Stomach smooth muscle (tissue), 2 donors: ENCODE measurements at regions not wholly inside any gene's neighbourhood (a gene's known extent, or its start where the extent isn't known, plus 50 kb on each side); places are given as distances from the start of the nearest gene placed in this dataset.
"Not testable (repeated sequence)": the region's sequence is repeated elsewhere in the genome, so short reads cannot be mapped to it uniquely, and the experiment has no call there.

ENCODE experiments used
- H3K27ac ChIP-seq: one replicate; pipeline ENCODE4 v1.7.0; 2013; ENCODE audit warnings: mild to moderate bottlenecking, low read length, inconsistent platforms
- H3K27me3 ChIP-seq, 2 donors: one replicate each; pipeline ENCODE4 v1.7.0; 2013; ENCODE audit warnings: low read length in 2 of 2; ENCODE audit not compliant: insufficient read depth in 2 of 2, control insufficient read depth in 1 of 2
- H3K36me3 ChIP-seq, 2 donors: one replicate each; pipeline ENCODE4 v1.7.0; 2013; ENCODE audit warnings: low read length in 2 of 2; ENCODE audit not compliant: control insufficient read depth in 2 of 2, insufficient read depth in 2 of 2
- H3K4me1 ChIP-seq: one replicate; pipeline ENCODE4 v1.7.0; 2013; ENCODE audit warnings: low read length; ENCODE audit not compliant: control insufficient read depth, insufficient read depth
- H3K4me3 ChIP-seq, 2 donors: one replicate each; pipeline ENCODE4 v1.7.0; 2013; ENCODE audit warnings: low read length in 2 of 2
- H3K9ac ChIP-seq, 2 donors: one replicate each; pipeline ENCODE4 v1.7.0; 2013; ENCODE audit warnings: low read length in 2 of 2, mild to moderate bottlenecking in 1 of 2
- H3K9me3 ChIP-seq, 2 donors: one replicate each; pipeline ENCODE4 v1.7.0; 2013; ENCODE audit warnings: low read length in 2 of 2; ENCODE audit not compliant: control insufficient read depth in 2 of 2
- donor health status: healthy.
- donor health status: Pancreatic carcinoma.

- peaks cover 5% of the 10 kb centered on the region for H3K4me1 ChIP-seq
- no peaks in the 10 kb centered on the region for H3K36me3 ChIP-seq
- H3K27me3 ChIP-seq = no peaks in the 10 kb centered on the region
- H3K27ac ChIP-seq = no peak overlapping the region
- H3K4me3 ChIP-seq = no peak overlapping the region
- no peak overlapping the region for H3K9ac ChIP-seq
- H3K9me3 ChIP-seq = no peaks in the 10 kb centered on the region
Observed at GRCh38 chr14:51342226-51342625, 102.2 kb downstream of the TMX1 start.

- Histone ChIP-seq H3K9me3 (no peaks in the 10 kb centered on the region), H3K27me3 (no peaks in the 10 kb centered on the region), H3K36me3 (no peaks in the 10 kb centered on the region), H3K27ac (no peak overlapping the region), H3K4me1 (peaks cover 5% of the 10 kb centered on the region), H3K4me3 (no peak overlapping the region), H3K9ac (no peak overlapping the region)
Observed at GRCh38 chr14:51351997-51352396, 112.0 kb downstream of the TMX1 start.

- no peaks in the 10 kb centered on the region for H3K9me3 ChIP-seq
- H3K4me3 ChIP-seq = no peak overlapping the region
- no peak overlapping the region for H3K9ac ChIP-seq
- H3K27me3 ChIP-seq = no peaks in the 10 kb centered on the region
- no peaks in the 10 kb centered on the region for H3K36me3 ChIP-seq
- peaks cover 5% of the 10 kb centered on the region for H3K4me1 ChIP-seq
- no peak overlapping the region for H3K27ac ChIP-seq
Observed at GRCh38 chr14:51353901-51354300, 113.9 kb downstream of the TMX1 start.

DNA sequence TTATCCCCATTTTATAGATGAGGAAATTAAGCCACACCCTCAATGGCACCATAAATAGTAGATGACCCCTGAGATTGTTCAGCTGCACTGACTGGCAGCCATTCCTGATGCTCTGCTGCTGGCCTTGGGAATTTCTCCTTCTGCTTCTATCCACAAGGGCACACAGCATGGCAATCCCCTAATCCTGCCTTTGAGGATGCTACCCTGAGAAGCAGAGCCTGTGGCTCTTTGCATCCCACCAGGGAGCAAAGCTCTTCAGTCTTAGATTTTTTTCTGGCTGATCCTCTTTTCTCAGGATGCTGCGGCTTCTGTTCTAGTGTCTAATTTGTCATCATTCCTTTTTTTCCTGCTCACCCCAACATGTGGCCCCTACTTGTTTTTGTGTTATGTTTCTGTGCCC, 114.8 kb downstream of the TMX1 start:
- Histone ChIP-seq H3K9ac (no peak overlapping the region), H3K27ac (no peak overlapping the region), H3K36me3 (no peaks in the 10 kb centered on the region), H3K9me3 (no peaks in the 10 kb centered on the region), H3K4me1 (peaks cover 5% of the 10 kb centered on the region), H3K27me3 (no peaks in the 10 kb centered on the region), H3K4me3 (no peak overlapping the region)

DNA sequence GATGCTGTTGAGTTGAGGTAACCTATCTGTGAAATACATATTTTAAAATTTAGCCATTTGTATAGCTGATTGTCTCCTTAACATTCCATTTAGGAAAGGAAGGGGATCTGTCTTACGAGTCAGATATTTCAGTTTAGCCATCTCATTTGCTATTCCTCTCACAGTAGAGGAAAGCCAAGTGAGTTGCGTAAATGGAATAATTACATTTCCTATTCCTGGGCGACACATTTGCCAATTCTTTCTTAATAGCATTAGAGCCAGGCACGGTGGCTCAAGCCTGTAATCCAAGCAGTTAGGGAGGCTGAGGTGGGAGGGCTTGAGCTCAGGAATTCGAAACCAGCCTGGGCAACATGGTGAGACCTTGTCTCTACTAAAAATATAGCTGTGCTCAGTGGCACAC, 116.3 kb downstream of the TMX1 start:
- Histone ChIP-seq H3K4me3 (no peak overlapping the region), H3K27ac (no peak overlapping the region), H3K9ac (no peak overlapping the region), H3K36me3 (no peaks in the 10 kb centered on the region), H3K4me1 (no peaks in the 10 kb centered on the region), H3K27me3 (no peaks in the 10 kb centered on the region), H3K9me3 (no peaks in the 10 kb centered on the region)

GRCh38 chr14:51357250-51357649, 117.2 kb downstream of the TMX1 start:
- Histone ChIP-seq H3K9me3 (no peaks in the 10 kb centered on the region), H3K4me1 (no peaks in the 10 kb centered on the region), H3K4me3 (no peak overlapping the region), H3K36me3 (no peaks in the 10 kb centered on the region), H3K9ac (no peak overlapping the region), H3K27ac (no peak overlapping the region), H3K27me3 (no peaks in the 10 kb centered on the region)

DNA sequence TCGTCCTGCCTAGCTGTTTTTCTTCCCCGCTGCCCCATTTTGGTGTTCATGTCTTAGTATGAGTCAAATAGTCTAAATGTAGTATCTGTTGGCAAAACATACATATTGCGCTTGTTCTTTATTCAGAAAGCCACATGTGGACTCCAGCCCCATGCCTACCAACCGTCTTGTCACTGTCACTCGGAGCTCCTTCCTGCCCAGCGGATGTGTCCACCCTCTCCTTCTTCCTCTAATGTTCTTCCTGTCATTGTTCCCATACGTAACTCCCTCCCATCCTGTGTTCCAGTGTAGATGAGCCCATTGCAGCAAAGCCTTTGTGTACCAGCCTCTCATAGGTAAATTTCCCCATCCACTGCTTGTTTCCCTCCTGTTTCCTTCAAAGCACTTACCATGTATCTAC, 120.5 kb downstream of the TMX1 start:
- Histone ChIP-seq H3K4me1 (no peaks in the 10 kb centered on the region), H3K36me3 (no peaks in the 10 kb centered on the region), H3K27me3 (no peaks in the 10 kb centered on the region), H3K9me3 (no peaks in the 10 kb centered on the region), H3K27ac (no peak overlapping the region), H3K4me3 (no peak overlapping the region), H3K9ac (no peak overlapping the region)

- H3K4me1 ChIP-seq = no peaks in the 10 kb centered on the region
- no peak overlapping the region for H3K9ac ChIP-seq
- H3K36me3 ChIP-seq = no peaks in the 10 kb centered on the region
- H3K9me3 ChIP-seq = no peaks in the 10 kb centered on the region
- H3K4me3 ChIP-seq = no peak overlapping the region
- H3K27me3 ChIP-seq = no peaks in the 10 kb centered on the region
- H3K27ac ChIP-seq = no peak overlapping the region
Observed at GRCh38 chr14:51365241-51365965, 125.4 kb downstream of the TMX1 start.

DNA sequence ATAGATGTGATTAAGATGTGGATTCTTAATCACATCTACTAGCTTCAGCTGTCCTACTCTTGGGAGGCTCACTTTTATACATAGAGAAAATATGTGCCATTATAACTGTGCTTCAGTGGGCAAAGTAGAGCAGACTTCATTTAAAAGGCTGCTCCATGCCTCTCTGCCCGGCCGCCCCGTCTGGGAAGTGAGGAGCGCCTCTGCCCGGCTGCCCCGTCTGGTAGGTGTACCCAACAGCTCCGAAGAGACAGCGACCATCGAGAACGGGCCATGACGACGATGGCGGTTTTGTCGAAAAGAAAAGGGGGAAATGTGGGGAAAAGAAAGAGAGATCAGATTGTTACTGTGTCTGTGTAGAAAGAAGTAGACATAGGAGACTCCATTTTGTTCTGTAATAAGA, 126.4 kb downstream of the TMX1 start:
- H3K4me1 ChIP-seq, H3K9ac ChIP-seq, H3K36me3 ChIP-seq, H3K27ac ChIP-seq, H3K4me3 ChIP-seq, H3K9me3 ChIP-seq, H3K27me3 ChIP-seq: not testable (repeated sequence)

DNA sequence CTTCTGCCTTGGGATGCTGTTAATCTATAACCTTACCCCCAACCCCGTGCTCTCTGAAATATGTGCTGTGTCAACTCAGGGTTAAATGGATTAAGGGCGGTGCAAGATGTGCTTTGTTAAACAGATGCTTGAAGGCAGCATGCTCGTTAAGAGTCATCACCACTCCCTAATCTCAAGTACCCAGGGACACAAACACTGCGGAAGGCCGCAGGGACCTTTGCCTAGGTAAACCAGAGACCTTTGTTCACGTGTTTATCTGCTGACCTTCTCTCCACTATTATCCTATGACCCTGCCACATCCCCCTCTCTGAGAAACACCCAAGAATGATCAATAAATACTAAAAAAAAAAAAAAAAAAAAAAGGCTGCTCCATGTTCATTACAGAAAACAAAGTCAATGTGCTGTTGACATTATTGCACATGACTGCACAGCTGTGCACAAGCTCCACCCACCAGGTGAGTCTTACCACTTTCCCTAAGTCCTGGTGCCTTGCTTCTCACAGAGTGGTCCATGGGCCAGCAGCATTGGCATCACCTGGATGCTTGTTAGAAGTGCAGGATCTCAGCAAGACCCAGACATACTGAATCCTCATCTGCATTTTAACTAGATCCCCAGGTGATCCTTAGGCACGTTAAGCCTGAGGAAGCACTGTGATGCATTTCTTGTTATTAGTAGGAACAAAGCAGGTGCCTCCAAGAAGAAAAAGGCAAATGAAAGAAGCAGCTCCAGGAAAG, 127.0 kb downstream of the TMX1 start:
- H3K27me3 ChIP-seq, H3K4me3 ChIP-seq, H3K9me3 ChIP-seq, H3K27ac ChIP-seq, H3K9ac ChIP-seq, H3K36me3 ChIP-seq, H3K4me1 ChIP-seq: not testable (repeated sequence)

- no peaks in the 10 kb centered on the region for H3K4me1 ChIP-seq
- H3K9ac ChIP-seq = no peak overlapping the region
- H3K27ac ChIP-seq = no peak overlapping the region
Observed at GRCh38 chr14:51367600-51367931, 127.5 kb downstream of the TMX1 start.

More at GRCh38 chr14:51367600-51367931, 127.5 kb downstream of the TMX1 start:
- Histone ChIP-seq H3K27me3 (no peaks in the 10 kb centered on the region), H3K9me3 (no peaks in the 10 kb centered on the region), H3K36me3 (no peaks in the 10 kb centered on the region), H3K4me3 (no peak overlapping the region)
